ENCODE measurements at regions not wholly inside any gene's neighbourhood (a gene's known extent, or its start where the extent isn't known, plus 50 kb on each side); places are given as distances from the start of the nearest gene placed in this dataset.

GRCh38 chr12:20122274-20122673, 246.1 kb upstream of the PDE3A start:
- POLR2A ChIA-PET (ENCODE audit: partially characterized antibody): no interaction called here
- H3K4me3 ChIP-seq (ENCODE audit: low read length in 2 of 2): no peak overlapping the region
- H3K9me3 ChIP-seq (ENCODE audit: control insufficient read depth in 1 of 2, low read length in 2 of 2): no peaks in the 10 kb centered on the region
- intact Hi-C loops (cut with micrococcal nuclease): no loop called here
- no peaks in the 10 kb centered on the region for H3K4me1 ChIP-seq (ENCODE audit: insufficient read depth, low read length)
- H3K27me3 ChIP-seq (ENCODE audit: insufficient read depth, low read length): no peaks in the 10 kb centered on the region
- CTCF ChIA-PET (ENCODE audit: partially characterized antibody): no interaction called here
- H3K27ac ChIP-seq (ENCODE audit: low read depth, low read length): no peak overlapping the region
- no peaks in the 10 kb centered on the region for H3K36me3 Mint-ChIP-seq
- no peak overlapping the region for H3K27ac Mint-ChIP-seq
- H3K9me3 Mint-ChIP-seq: peaks cover 0 to 4% (median 0%) of the 10 kb centered on the region in 8 donors
- no peak overlapping the region for H3K4me3 Mint-ChIP-seq
- no peaks in the 10 kb centered on the region for H3K4me1 Mint-ChIP-seq
- H3K36me3 ChIP-seq (ENCODE audit: insufficient read depth, low read length): no peaks in the 10 kb centered on the region
- no peak for DNase-seq
- H3K27me3 Mint-ChIP-seq: peaks cover 0 to 2% of the 10 kb centered on the region in 2 donors

GRCh38 chr12:20123465-20123864, 244.9 kb upstream of the PDE3A start:
- CTCF ChIA-PET (ENCODE audit: partially characterized antibody): no interaction called here
- Histone ChIP-seq H3K36me3 (ENCODE audit: insufficient read depth, low read length) (no peaks in the 10 kb centered on the region), H3K9me3 (ENCODE audit: control insufficient read depth in 1 of 2, low read length in 2 of 2) (no peaks in the 10 kb centered on the region), H3K27ac (ENCODE audit: low read depth, low read length) (no peak overlapping the region), H3K4me1 (ENCODE audit: insufficient read depth, low read length) (no peaks in the 10 kb centered on the region), H3K27me3 (ENCODE audit: insufficient read depth, low read length) (no peaks in the 10 kb centered on the region), H3K4me3 (ENCODE audit: low read length in 2 of 2) (no peak overlapping the region)
- Mint-ChIP-seq H3K4me1 (no peaks in the 10 kb centered on the region), H3K9me3 (no peaks in the 10 kb centered on the region), H3K36me3 (no peaks in the 10 kb centered on the region), H3K27ac (no peak overlapping the region), H3K4me3 (no peak overlapping the region), H3K27me3 (peaks cover 0 to 2% of the 10 kb centered on the region in 2 donors)
- intact Hi-C loops (cut with micrococcal nuclease): no loop called here
- no peak for DNase-seq
- POLR2A ChIA-PET (ENCODE audit: partially characterized antibody): no interaction called here

- H3K4me3 ChIP-seq (ENCODE audit: low read length in 2 of 2): no peak overlapping the region
- intact Hi-C loops (cut with micrococcal nuclease): no loop called here
- H3K9me3 ChIP-seq (ENCODE audit: control insufficient read depth in 1 of 2, low read length in 2 of 2): no peaks in the 10 kb centered on the region
- DNase-seq: no peak
- POLR2A ChIA-PET (ENCODE audit: partially characterized antibody): no interaction called here
- H3K27me3 ChIP-seq (ENCODE audit: insufficient read depth, low read length): no peaks in the 10 kb centered on the region
- H3K36me3 Mint-ChIP-seq: no peaks in the 10 kb centered on the region
- H3K27ac Mint-ChIP-seq: no peak overlapping the region
- H3K27ac ChIP-seq (ENCODE audit: low read depth, low read length): no peak overlapping the region
- H3K4me1 Mint-ChIP-seq: no peaks in the 10 kb centered on the region
- H3K9me3 Mint-ChIP-seq: no peaks in the 10 kb centered on the region
- H3K36me3 ChIP-seq (ENCODE audit: insufficient read depth, low read length): no peaks in the 10 kb centered on the region
- H3K4me3 Mint-ChIP-seq: no peak overlapping the region
- peaks cover 0 to 2% of the 10 kb centered on the region in 2 donors for H3K27me3 Mint-ChIP-seq
- H3K4me1 ChIP-seq (ENCODE audit: insufficient read depth, low read length): no peaks in the 10 kb centered on the region
- CTCF ChIA-PET (ENCODE audit: partially characterized antibody): no interaction called here
Measured at GRCh38 chr12:20125276-20125798, 243.0 kb upstream of the PDE3A start.

- Histone ChIP-seq H3K36me3 (ENCODE audit: insufficient read depth, low read length) (no peaks in the 10 kb centered on the region), H3K4me1 (ENCODE audit: insufficient read depth, low read length) (no peaks in the 10 kb centered on the region), H3K4me3 (ENCODE audit: low read length in 2 of 2) (no peak overlapping the region), H3K9me3 (ENCODE audit: control insufficient read depth in 1 of 2, low read length in 2 of 2) (no peaks in the 10 kb centered on the region), H3K27ac (ENCODE audit: low read depth, low read length) (no peak overlapping the region), H3K27me3 (ENCODE audit: insufficient read depth, low read length) (no peaks in the 10 kb centered on the region)
- Mint-ChIP-seq H3K27me3 (no peaks in the 10 kb centered on the region), H3K9me3 (no peaks in the 10 kb centered on the region), H3K36me3 (no peaks in the 10 kb centered on the region), H3K4me3 (no peak overlapping the region), H3K4me1 (no peaks in the 10 kb centered on the region), H3K27ac (no peak overlapping the region)
- POLR2A ChIA-PET (ENCODE audit: partially characterized antibody): no interaction called here
- CTCF ChIA-PET (ENCODE audit: partially characterized antibody): no interaction called here
- intact Hi-C loops (cut with micrococcal nuclease): no loop called here
- DNase-seq: no peak
Measured at GRCh38 chr12:20126601-20127000, 241.7 kb upstream of the PDE3A start.

GRCh38 chr12:20127413-20127812, 240.9 kb upstream of the PDE3A start:
- no peaks in the 10 kb centered on the region for H3K9me3 Mint-ChIP-seq
- Histone ChIP-seq H3K4me3 (ENCODE audit: low read length in 2 of 2) (no peak overlapping the region), H3K27me3 (ENCODE audit: insufficient read depth, low read length) (no peaks in the 10 kb centered on the region), H3K9me3 (ENCODE audit: control insufficient read depth in 1 of 2, low read length in 2 of 2) (no peaks in the 10 kb centered on the region), H3K27ac (ENCODE audit: low read depth, low read length) (no peak overlapping the region), H3K4me1 (ENCODE audit: insufficient read depth, low read length) (no peaks in the 10 kb centered on the region), H3K36me3 (ENCODE audit: insufficient read depth, low read length) (no peaks in the 10 kb centered on the region)
- H3K27me3 Mint-ChIP-seq: no peaks in the 10 kb centered on the region
- no peak for DNase-seq
- CTCF ChIA-PET (ENCODE audit: partially characterized antibody): no interaction called here
- no peak overlapping the region for H3K27ac Mint-ChIP-seq
- no peaks in the 10 kb centered on the region for H3K4me1 Mint-ChIP-seq
- intact Hi-C loops (cut with micrococcal nuclease): no loop called here
- H3K36me3 Mint-ChIP-seq: no peaks in the 10 kb centered on the region
- POLR2A ChIA-PET (ENCODE audit: partially characterized antibody): no interaction called here
- H3K4me3 Mint-ChIP-seq: no peak overlapping the region

- POLR2A ChIA-PET (ENCODE audit: partially characterized antibody): no interaction called here
- H3K27ac Mint-ChIP-seq: no peak overlapping the region
- no peaks in the 10 kb centered on the region for H3K27me3 Mint-ChIP-seq
- Histone ChIP-seq H3K27ac (ENCODE audit: low read depth, low read length) (no peak overlapping the region), H3K9me3 (ENCODE audit: control insufficient read depth in 1 of 2, low read length in 2 of 2) (no peaks in the 10 kb centered on the region), H3K4me3 (ENCODE audit: low read length in 2 of 2) (no peak overlapping the region), H3K4me1 (ENCODE audit: insufficient read depth, low read length) (no peaks in the 10 kb centered on the region), H3K27me3 (ENCODE audit: insufficient read depth, low read length) (no peaks in the 10 kb centered on the region), H3K36me3 (ENCODE audit: insufficient read depth, low read length) (no peaks in the 10 kb centered on the region)
- H3K4me3 Mint-ChIP-seq: no peak overlapping the region
- CTCF ChIA-PET (ENCODE audit: partially characterized antibody): no interaction called here
- no peaks in the 10 kb centered on the region for H3K36me3 Mint-ChIP-seq
- no peaks in the 10 kb centered on the region for H3K9me3 Mint-ChIP-seq
- no peak for DNase-seq
- intact Hi-C loops (cut with micrococcal nuclease): no loop called here
- no peaks in the 10 kb centered on the region for H3K4me1 Mint-ChIP-seq
Measured at GRCh38 chr12:20128928-20129327, 239.4 kb upstream of the PDE3A start.

- H3K4me1 ChIP-seq (ENCODE audit: insufficient read depth, low read length): no peaks in the 10 kb centered on the region
- Mint-ChIP-seq H3K4me3 (peak overlapping the region in 1 of 8 donors; percentile 1), H3K27me3 (no peaks in the 10 kb centered on the region), H3K9me3 (peaks cover 0 to 1% (median 0%) of the 10 kb centered on the region in 8 donors), H3K27ac (no peak overlapping the region), H3K4me1 (no peaks in the 10 kb centered on the region), H3K36me3 (no peaks in the 10 kb centered on the region)
- ChIA-PET CTCF (ENCODE audit: partially characterized antibody) (no interaction called here), POLR2A (ENCODE audit: partially characterized antibody) (no interaction called here)
- no peaks in the 10 kb centered on the region for H3K36me3 ChIP-seq (ENCODE audit: insufficient read depth, low read length)
- DNase-seq: no peak
- H3K27ac ChIP-seq (ENCODE audit: low read depth, low read length): no peak overlapping the region
- no peaks in the 10 kb centered on the region for H3K27me3 ChIP-seq (ENCODE audit: insufficient read depth, low read length)
- H3K9me3 ChIP-seq (ENCODE audit: control insufficient read depth in 1 of 2, low read length in 2 of 2): no peaks in the 10 kb centered on the region
- H3K4me3 ChIP-seq (ENCODE audit: low read length in 2 of 2): no peak overlapping the region
- intact Hi-C loops (cut with micrococcal nuclease): no loop called here
Measured at GRCh38 chr12:20132818-20133217, 235.5 kb upstream of the PDE3A start.

- Mint-ChIP-seq H3K4me1 (no peaks in the 10 kb centered on the region), H3K27me3 (no peaks in the 10 kb centered on the region), H3K36me3 (no peaks in the 10 kb centered on the region), H3K9me3 (peaks cover 0 to 1% (median 0%) of the 10 kb centered on the region in 8 donors), H3K4me3 (no peak overlapping the region), H3K27ac (no peak overlapping the region)
- Histone ChIP-seq H3K9me3 (ENCODE audit: control insufficient read depth in 1 of 2, low read length in 2 of 2) (no peaks in the 10 kb centered on the region), H3K4me1 (ENCODE audit: insufficient read depth, low read length) (no peaks in the 10 kb centered on the region), H3K27ac (ENCODE audit: low read depth, low read length) (no peak overlapping the region), H3K4me3 (ENCODE audit: low read length in 2 of 2) (no peak overlapping the region), H3K36me3 (ENCODE audit: insufficient read depth, low read length) (no peaks in the 10 kb centered on the region), H3K27me3 (ENCODE audit: insufficient read depth, low read length) (no peaks in the 10 kb centered on the region)
- CTCF ChIA-PET (ENCODE audit: partially characterized antibody): no interaction called here
- intact Hi-C loops (cut with micrococcal nuclease): no loop called here
- POLR2A ChIA-PET (ENCODE audit: partially characterized antibody): no interaction called here
- no peak for DNase-seq
Measured at GRCh38 chr12:20134652-20135051, 233.7 kb upstream of the PDE3A start.

All from CD4-positive, alpha-beta memory T cell (primary cell).